ENCODE measurements at regions not wholly inside any gene's neighbourhood (a gene's known extent, or its start where the extent isn't known, plus 50 kb on each side); places are given as distances from the start of the nearest gene placed in this dataset.

- peak; percentile 32 for DNase-seq
Observed at GRCh38 chr16:65876056-65876408, 490.5 kb upstream of the CDH5 start.

- DNase-seq: peak; percentile 24
Observed at GRCh38 chr16:65875381-65876055, 491.0 kb upstream of the CDH5 start.

- DNase-seq: no peak
Observed at GRCh38 chr16:65869261-65869660, 497.2 kb upstream of the CDH5 start.

- peak; percentile 30 for DNase-seq
Observed at GRCh38 chr16:65867276-65867960, 499.1 kb upstream of the CDH5 start.

- no peak for DNase-seq
Observed at GRCh38 chr16:65863236-65863635, 503.3 kb upstream of the CDH5 start.

GRCh38 chr16:65861131-65861731 lies 505.3 kb upstream of the CDH5 start:
- no peak for DNase-seq

GRCh38 chr16:65855171-65856145 lies 511.0 kb upstream of the CDH5 start:
- DNase-seq: no peak

GRCh38 chr16:65846210-65846602 lies 520.3 kb upstream of the CDH5 start:
- no peak for DNase-seq

- no peak for DNase-seq
Observed at GRCh38 chr16:65845466-65846209, 520.9 kb upstream of the CDH5 start.

GRCh38 chr16:65843941-65844340 lies 522.5 kb upstream of the CDH5 start:
- DNase-seq: no peak

GRCh38 chr16:65842067-65842466 lies 524.4 kb upstream of the CDH5 start:
- no peak for DNase-seq

GRCh38 chr16:65838001-65838400 lies 528.5 kb upstream of the CDH5 start:
- no peak for DNase-seq

- no peak for DNase-seq
Observed at GRCh38 chr16:65837464-65837863, 529.0 kb upstream of the CDH5 start.

GRCh38 chr16:65834688-65835087 lies 531.8 kb upstream of the CDH5 start:
- DNase-seq: no peak

- DNase-seq: no peak
Observed at GRCh38 chr16:65833171-65833871, 533.2 kb upstream of the CDH5 start.

- no peak for DNase-seq
Observed at GRCh38 chr16:65832679-65833078, 533.8 kb upstream of the CDH5 start.

- DNase-seq: peak; percentile 31
Observed at GRCh38 chr16:65831903-65832666, 534.4 kb upstream of the CDH5 start.

GRCh38 chr16:65829076-65829475 lies 537.4 kb upstream of the CDH5 start:
- no peak for DNase-seq

GRCh38 chr16:65828296-65828695 lies 538.2 kb upstream of the CDH5 start:
- DNase-seq: no peak

- DNase-seq: no peak
Observed at GRCh38 chr16:65827231-65827630, 539.3 kb upstream of the CDH5 start.
